HG03442 (cell line): ENCODE measurements at regions not wholly inside any gene's neighbourhood (a gene's known extent, or its start where the extent isn't known, plus 50 kb on each side); places are given as distances from the start of the nearest gene placed in this dataset.
"Not testable (repeated sequence)": the region's sequence is repeated elsewhere in the genome, so short reads cannot be mapped to it uniquely, and the experiment has no call there.

Experiments used
- ATAC-seq: cut with Tn5 transposase; IDR thresholded peaks from one replicate; pipeline ENCODE4 v1.9.1; 2021; ENCODE audit warnings: mild to moderate bottlenecking, moderate library complexity; ENCODE audit not compliant: unreplicated experiment

DNA sequence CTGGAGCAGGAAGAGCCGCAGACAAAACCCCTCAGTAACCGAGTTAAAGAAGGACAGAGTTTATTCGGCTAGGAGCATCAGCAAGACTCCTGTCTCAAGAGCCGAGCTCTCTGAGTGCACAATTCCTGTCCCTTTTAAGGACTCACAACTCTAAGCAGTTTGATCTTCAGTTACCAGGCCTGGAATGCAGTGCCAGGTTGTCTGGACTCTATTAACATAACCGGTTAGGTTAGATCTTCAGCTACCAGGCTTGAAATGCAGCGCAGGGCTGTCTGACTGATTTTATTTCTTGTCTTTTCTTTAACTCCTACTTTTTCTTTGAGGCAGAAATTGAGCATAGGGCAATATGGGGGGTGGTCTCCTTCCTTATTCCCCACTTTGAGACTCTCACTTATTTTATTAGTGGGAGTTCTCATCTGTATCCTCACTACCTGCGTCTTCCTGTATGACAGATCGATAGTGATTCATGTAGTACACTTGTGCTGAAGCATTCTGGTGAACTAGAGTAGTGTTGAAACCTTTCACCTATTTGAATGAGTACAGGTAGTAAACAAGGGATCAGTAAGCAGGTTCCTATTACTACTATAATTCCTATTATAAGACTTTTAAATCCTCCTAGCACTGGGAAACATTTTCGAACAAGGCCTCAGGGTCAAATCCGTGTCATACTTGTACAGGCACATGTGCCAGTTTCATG lies 325.0 kb downstream of the CGGBP1 start:
- no peak for ATAC-seq

DNA sequence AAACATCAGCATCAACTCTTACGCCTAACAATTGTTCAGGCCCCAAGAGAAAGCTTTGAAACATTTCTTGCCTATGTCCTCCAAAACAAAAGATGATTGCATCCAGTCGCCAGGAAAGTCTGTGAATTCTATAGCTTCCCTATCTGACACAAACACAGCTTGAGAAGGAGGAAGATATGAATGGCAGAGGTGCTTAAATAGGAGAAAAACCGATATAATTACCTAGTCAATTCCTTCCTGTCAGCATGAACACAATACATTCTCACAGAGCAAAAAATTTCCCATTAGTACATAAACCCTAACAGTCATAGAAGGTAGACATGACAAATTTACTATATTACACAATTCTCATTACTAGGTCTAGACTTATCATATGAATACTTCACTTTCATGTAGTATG lies 326.5 kb downstream of the CGGBP1 start:
- ATAC-seq, result no peak

DNA sequence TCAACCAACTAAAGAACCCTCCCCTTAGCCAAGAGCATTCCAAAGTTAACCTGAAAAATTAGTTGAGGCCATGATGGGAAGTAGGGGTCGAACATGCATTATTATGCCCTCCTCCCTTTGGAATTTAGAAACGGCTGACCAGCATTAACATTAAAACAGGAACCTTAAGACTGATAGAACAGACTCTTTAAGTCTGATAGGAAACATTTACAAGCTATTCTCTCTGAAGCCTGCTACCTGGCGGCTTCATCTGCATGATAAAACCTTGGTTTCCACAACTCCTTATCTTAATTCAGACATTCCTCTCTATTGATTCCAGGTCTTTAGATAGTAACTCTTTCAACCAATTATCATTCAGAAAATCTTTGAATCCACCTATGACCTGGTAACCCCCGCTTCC lies 331.0 kb downstream of the CGGBP1 start:
- no peak for ATAC-seq

DNA sequence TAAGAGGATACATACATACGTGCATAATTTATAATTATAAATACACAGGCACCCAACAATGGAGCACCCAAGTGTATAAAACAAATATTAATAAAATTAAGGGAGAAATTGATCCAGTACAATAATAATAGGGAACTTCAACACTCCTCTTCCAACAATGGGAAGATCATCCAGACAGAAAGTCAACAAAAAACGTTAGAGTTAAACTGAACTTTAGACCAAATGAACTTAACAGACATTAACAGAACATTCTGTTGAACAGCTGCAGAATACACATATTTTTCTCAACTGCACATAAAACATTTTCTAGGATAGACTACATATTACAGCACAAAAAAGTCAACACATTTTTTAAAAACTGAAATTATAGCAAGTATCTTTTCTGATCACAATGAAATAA lies 339.7 kb downstream of the CGGBP1 start:
- no peak for ATAC-seq

DNA sequence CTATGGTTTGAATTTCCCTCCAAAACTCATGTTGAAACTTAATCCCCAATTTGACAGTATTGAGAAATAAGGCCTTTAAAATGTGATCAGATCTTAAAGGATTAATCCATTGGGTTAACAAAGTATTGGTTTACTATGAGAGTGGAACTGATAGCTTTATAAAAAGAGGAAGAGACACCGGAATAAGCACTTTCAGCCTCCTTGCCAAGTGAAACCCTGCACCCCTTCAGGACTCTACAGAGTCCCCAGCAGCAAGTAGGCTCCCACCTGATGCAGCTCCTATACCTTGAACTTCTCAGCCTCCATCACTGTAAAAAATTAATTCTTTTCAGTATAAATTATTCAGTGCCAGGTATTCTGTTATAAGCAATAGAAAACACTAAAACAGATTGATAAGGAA lies 348.3 kb downstream of the CGGBP1 start:
- ATAC-seq, result no peak

DNA sequence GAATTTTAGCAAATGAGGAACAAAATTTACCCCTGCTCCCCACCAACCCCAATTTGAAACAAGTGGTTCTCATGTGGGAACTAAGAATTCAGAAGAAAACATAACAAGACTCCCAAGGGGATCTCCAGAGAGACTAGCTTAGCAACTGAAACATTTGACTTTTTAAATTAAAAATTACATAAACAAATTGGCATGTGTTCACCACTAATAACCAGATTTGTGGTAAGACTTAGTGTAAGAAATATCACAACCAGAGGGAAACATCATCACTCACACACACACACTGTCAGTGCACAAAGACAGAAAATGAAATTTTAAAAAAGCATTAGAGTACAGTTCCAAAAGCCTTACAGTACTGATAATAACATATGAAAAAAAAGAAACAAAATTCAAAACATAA lies 348.8 kb downstream of the CGGBP1 start:
- no peak for ATAC-seq

DNA sequence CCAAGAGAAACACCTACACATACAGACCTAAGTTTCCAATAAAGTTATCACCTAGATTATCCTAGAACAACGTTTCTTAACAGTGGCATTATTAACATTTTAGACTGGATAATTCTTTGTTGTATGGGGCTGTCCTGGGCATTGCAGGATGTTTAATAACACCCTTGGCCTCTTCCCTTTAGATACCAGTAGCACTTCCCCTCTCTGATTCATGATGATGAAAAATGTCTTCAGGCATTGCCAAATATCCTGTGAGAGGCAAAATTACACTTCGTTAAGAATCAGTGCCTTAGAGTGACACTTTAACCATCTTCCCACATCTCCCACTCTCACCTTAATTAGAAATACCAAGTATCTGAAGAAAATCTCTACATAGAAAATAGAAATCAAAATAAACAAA lies 352.6 kb downstream of the CGGBP1 start:
- ATAC-seq, result no peak

DNA sequence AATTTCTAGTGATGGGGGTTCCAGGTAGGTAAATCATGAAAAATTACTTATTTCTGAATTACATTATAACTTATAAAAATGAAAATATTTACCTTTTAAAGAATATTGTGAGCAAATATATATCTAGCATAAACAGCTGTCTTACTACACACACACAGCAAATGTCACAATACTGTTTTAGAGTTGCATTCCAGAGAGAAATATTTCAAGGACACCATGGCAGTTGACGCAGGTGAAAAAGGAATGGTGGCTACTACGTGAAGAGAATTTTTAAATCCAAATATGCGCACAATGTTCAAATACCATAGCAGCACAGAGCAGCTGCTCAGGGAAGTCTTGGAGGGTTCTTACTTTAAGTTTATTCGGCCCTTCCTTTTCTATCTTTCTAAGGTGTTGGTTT lies 356.2 kb downstream of the CGGBP1 start:
- no peak for ATAC-seq

DNA sequence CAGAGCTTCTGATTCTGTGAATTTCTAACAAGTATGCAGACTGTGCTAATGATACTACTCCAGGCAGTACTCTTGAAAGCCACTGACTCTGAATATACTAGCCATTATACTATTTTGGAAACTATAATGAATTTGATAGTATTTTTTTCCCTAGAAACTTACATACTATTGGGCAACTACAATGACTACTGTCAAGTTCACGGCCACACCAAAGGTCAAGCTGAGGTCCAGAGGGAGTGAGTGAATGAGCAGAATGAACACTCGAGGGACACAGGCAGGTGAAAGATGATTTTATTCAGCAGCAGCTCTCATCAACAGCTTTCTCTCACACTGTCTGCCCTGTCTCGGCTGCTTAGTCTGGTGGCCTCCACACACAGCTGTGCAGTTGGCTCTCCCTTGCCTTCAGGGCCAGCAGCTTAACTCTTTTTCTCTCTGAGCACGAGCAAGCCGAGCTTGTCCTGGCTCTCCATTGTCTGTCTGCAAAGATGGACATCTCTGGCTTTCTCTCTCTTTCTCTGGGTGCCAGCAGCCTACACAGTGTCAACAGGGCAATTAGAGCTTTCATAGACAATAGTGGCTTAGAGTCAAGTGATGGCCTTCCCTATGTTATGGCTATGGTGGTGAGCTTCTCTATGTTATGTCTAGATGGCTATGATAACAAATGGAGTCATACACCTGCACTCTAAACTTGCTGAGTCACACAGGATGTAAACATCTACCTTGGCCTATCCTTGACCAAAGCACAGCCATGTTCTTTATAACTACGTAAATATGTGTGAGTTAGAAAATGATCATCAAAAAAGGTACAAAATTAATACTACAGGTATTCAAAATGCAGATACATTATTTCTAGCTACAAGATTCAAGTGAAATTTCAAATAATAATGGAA lies 362.4 kb downstream of the CGGBP1 start:
- no peak for ATAC-seq

DNA sequence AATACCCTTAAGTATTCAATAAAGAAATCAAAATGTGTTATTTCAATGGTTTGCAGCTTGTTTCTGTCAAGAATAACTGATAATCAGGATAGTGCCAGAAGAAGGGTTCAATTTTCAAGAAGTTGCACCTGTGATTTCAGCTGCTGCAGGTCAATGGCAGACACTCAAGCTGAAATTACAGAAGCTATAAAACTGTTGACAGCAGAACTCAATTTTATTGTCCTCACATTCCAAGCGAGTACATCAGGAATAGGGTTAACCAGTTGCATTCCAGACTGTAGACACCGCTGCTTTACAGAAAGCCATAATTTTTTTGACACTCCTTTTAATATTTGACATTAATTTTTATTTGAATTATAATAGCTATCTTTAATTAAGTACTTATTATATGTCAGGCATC lies 364.1 kb downstream of the CGGBP1 start:
- ATAC-seq, result no peak

DNA sequence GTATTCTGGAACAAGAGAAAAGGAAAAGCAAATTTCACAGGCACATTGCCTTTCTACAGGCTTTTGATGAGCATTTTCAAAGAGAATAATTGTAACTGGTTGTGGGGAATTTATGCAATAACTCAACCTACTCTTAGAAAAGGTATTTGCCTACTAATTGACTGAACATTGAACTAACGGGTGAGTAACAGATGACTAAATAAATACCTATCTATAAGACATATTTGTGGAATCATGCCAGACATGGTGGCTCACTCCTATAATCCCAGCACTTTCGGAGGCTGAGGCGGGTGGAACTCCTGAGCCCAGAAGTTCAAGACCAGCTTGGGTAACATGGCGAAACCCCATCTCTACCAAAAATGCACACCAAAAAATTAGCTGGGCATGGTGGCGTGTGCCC lies 367.7 kb downstream of the CGGBP1 start:
- no peak for ATAC-seq

DNA sequence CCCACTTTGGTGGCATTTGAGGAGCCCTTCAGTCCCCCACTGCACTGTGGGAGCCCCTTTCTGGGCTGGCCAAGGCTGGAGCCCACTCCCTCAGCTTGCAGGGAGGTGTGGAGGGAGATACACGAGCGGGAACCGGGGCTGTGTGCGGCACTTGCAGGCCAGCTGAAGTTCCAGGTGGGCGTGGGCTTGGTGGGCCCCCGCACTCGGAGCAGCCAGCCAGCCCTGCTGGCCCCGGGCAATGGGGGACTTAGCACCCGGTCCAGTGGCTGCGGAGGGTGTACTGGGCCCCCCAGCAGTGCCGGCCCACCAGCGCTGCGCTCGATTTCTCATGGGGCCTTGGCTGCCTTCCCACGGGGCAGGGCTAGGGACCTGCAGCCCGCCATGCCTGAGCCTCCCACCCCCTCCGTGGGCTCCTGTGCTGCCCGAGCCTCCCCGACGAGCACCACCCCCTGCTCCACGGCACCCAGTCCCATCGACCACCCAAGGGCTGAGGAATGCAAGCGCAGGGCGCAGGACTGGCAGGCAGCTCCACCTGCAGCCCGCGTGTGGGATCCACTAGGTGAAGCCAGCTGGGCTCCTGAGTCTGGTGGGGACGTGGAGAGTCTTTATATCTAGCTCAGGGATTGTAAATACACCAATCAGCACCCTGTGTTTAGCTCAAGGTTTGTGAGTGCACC lies 379.7 kb downstream of the CGGBP1 start:
- not testable (repeated sequence) for ATAC-seq

DNA sequence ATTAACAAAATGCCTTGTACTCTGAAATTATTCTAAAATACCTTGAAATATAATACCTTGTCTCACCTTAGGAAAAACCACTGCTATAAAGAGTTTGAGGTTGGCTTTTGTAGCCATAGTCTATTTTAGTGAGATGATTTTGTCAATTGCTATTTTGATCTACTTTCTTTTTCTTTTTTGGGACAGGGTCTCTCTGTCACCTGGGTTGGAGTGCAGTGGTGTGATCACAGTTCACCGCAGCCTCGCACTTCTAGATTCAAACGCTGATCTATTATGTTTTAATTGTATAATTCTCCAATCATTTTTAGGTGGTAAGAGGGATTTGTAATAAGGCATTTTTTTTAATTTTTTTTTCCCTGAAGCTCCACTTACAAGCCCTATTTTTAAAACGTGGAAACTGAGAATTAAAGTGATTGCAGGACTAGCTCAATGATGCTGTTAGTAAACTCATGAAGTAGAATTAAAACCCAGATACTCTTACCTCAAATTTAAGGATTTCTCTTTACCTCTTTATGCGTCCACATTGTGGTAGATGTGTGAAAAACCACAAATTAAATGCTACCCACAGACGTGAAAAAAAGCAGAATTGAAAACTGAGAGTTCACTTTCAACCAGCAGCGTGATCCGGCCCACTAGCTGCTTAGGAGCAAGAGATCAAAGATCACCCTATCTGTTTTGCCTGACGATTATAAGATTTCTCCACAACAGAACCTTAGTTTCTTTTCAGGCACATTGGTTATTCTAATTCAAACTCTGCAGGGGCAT lies 384.2 kb downstream of the CGGBP1 start:
- ATAC-seq, result peak; percentile 98

DNA sequence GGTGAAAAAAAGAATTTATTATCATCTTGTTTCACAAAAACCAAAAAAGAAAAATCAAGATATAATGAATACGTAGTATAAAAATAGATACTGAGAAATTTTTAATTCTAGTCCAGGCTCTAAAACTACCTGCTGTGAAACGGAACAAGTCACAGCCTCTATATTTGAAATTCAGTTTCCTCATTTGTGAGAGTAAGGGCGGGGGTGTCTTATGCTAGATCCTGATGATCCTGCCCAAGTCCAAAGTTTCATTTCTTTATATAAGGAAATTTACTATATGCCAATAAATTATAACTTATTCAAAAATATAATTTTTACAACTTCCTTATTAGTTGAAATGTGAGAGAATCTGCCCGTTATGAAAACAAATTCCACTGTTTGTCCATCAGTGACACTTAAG lies 385.7 kb downstream of the CGGBP1 start:
- ATAC-seq, result no peak

DNA sequence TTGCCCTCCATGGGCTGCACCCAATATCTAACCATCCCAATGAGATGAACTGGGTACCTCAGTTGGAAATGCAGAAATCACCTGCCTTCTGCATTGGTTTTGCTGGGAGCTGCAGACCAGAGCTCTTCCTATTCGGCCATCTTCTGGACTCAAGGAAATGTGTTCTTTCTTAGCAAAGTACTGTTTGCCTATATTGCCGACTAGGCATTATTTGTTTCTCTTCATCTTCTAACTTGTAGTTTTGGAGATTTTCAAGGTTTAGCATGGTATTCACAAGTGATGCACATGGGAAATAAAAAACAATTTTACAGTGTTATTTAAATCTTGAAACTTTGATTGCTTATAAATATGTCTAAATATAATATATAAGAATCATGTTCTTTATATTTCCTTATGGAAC lies 377.8 kb upstream of the POU1F1 start:
- no peak for ATAC-seq

DNA sequence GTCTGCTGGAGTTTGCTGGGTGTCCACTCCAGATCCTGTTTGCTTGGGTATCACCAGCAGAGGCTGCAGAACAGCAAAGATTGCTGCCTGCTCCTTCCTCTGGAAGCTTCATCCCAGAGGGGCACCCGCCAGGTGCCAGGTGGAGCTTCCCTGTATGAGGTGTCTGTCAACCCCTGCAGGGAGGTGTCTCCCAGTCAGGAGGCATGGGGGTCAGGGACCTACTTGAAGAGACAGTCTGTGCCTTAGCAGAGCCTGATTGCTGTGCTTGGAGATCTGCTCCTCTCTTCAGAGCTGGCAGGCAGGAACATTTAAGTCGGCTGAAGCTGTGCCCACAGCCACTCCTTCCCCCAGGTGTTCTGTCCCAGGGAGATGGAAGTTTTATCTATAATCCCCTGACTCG lies 376.8 kb upstream of the POU1F1 start:
- not testable (repeated sequence) for ATAC-seq

DNA sequence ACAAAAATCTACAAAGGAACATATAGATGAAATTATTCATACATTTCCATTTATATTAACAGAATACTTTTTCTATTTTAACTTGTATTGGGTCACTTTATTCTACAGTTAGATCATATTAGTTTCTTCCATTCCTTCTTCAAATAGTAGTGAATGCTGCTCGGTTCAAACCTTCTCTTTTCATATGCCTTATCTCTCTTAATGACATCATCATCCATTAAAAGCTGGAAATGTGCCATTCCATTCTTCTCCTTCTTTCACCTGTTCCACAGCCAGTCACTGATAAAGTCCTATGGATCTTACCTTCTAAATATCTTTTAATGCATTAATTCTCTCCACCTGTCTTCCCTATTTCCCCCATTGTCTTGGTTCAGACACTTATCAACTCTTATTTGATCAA lies 358.0 kb upstream of the POU1F1 start:
- ATAC-seq, result no peak

DNA sequence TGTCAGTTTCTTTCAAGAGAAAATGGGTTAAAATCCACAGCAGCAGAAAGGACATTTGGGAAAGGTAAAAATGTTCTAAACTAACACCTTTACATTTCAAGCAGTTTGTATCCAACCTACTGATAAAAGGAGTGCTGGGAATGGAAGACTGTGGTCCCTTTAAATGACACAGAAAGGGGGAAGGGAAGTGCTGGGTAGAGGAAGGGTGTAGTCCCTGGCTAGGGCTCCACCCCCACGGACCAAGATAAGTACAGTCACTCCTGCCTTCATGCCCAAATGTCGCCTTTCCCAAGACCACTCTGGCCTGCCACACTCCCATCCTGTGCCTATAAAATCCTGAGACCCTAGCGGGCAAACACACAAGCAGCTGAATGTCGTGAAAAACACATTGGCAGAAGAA lies 350.9 kb upstream of the POU1F1 start:
- ATAC-seq, result no peak

DNA sequence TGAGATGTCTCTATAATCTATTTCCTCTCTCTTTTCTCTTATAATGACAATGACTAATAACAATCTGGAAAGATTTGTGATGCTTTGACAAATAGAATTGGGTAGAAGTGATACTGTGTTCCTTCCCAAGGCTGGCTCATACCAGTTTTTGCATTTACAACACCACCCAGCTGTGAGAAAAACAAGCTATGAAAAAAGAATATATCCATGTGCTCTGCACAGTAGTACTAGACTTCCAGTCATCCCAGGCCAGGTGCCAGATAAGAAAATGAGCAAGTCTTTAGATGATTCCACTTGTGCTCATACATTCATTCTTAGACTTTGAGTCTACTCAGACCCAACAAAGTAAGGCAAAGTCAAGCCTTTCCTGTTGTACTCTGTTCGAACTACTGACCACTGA lies 350.2 kb upstream of the POU1F1 start:
- no peak for ATAC-seq

DNA sequence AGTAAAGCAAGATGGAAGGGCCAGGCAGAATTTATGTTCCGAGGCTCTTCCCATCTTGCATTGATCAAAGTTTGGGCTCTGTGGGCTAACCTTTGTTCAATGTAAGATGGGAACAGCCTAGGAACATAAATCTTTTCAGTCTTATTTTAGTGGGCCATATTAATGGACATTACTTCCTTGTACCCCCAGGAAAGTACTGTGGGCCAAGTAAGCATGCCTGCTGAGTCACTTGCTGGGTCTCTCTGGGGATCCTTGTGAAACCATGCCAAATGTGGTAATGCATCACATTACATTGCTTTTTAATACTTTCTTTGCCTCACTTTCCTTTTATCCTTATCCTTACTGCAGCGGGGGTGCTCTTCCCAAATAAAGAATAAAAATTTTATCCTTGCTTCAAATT lies 349.5 kb upstream of the POU1F1 start:
- ATAC-seq, result no peak

DNA sequence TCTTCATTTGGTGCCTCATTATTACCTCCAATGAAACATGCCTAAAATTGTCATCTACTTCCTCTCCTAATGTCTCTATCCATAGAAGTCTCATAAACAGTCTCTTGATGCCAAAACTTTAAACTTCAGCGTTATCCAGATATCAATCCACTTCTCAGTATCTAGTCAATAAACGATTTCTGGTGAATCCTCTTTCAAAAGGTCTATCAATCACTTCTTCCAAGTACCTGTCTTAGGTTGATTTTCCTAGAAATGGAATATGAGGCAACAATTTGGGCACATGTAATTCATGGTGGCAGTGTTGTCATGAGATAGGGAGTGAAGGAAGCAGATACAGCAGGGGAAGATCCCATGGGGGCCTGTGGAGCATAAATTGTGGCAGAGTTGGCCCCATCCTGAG lies 348.5 kb upstream of the POU1F1 start:
- no peak for ATAC-seq
